ENCODE measurements at regions not wholly inside any gene's neighbourhood (a gene's known extent, or its start where the extent isn't known, plus 50 kb on each side); places are given as distances from the start of the nearest gene placed in this dataset.

GRCh38 chr16:82412770-82413169 is 214.0 kb upstream of the CDH13 start:
- DNase-seq, result no peak

GRCh38 chr16:82405736-82406135 is 221.0 kb upstream of the CDH13 start:
- no peak for DNase-seq

- no peak for DNase-seq
Observed at GRCh38 chr16:82404586-82405315, 222.0 kb upstream of the CDH13 start.

- DNase-seq, result no peak
Observed at GRCh38 chr16:82402665-82403218, 224.0 kb upstream of the CDH13 start.

- DNase-seq, result no peak
Observed at GRCh38 chr16:82400046-82400445, 226.7 kb upstream of the CDH13 start.

- no peak for DNase-seq
Observed at GRCh38 chr16:82396509-82396908, 226.5 kb upstream of the MPHOSPH6 start.

GRCh38 chr16:82395212-82395611 is 225.2 kb upstream of the MPHOSPH6 start:
- no peak for DNase-seq

GRCh38 chr16:82391690-82392089 is 221.7 kb upstream of the MPHOSPH6 start:
- DNase-seq, result no peak

- peak; percentile 38 for DNase-seq
Observed at GRCh38 chr16:82389956-82390650, 220.1 kb upstream of the MPHOSPH6 start.

- DNase-seq, result no peak
Observed at GRCh38 chr16:82386761-82387160, 216.7 kb upstream of the MPHOSPH6 start.

- no peak for DNase-seq
Observed at GRCh38 chr16:82384949-82385348, 214.9 kb upstream of the MPHOSPH6 start.

GRCh38 chr16:82384017-82384416 is 214.0 kb upstream of the MPHOSPH6 start:
- no peak for DNase-seq

GRCh38 chr16:82382521-82382920 is 212.5 kb upstream of the MPHOSPH6 start:
- DNase-seq, result no peak

GRCh38 chr16:82379551-82379950 is 209.5 kb upstream of the MPHOSPH6 start:
- no peak for DNase-seq

- no peak for DNase-seq
Observed at GRCh38 chr16:82373976-82374375, 204.0 kb upstream of the MPHOSPH6 start.

GRCh38 chr16:82370282-82370681 is 200.3 kb upstream of the MPHOSPH6 start:
- DNase-seq, result no peak

- no peak for DNase-seq
Observed at GRCh38 chr16:82368041-82368440, 198.0 kb upstream of the MPHOSPH6 start.

GRCh38 chr16:82366462-82366861 is 196.4 kb upstream of the MPHOSPH6 start:
- no peak for DNase-seq

GRCh38 chr16:82364690-82365089 is 194.7 kb upstream of the MPHOSPH6 start:
- DNase-seq, result no peak

GRCh38 chr16:82363026-82363816 is 193.2 kb upstream of the MPHOSPH6 start:
- no peak for DNase-seq

- no peak for DNase-seq
Observed at GRCh38 chr16:82361885-82362284, 191.9 kb upstream of the MPHOSPH6 start.

GRCh38 chr16:82360024-82360783 is 190.2 kb upstream of the MPHOSPH6 start:
- DNase-seq, result no peak

All from muscle of arm (tissue), 1 donor.